DMS53 (cell line): ENCODE measurements at regions not wholly inside any gene's neighbourhood (a gene's known extent, or its start where the extent isn't known, plus 50 kb on each side); places are given as distances from the start of the nearest gene placed in this dataset.

Experiments used
- DNase-seq: peaks from one replicate; lab custom pipeline; 2025; lab: John Stamatoyannopoulos, UW

- DNase-seq = peak; percentile 72
Measured at GRCh38 chr18:22074282-22075070, 94.9 kb upstream of the GATA6 start.

GRCh38 chr18:22080035-22080434 lies 89.4 kb upstream of the GATA6 start:
- DNase-seq = no peak

GRCh38 chr18:22082408-22082807 lies 87.0 kb upstream of the GATA6 start:
- DNase-seq = no peak

- peak; percentile 66 for DNase-seq
Measured at GRCh38 chr18:22084547-22084946, 84.8 kb upstream of the GATA6 start.

- no peak for DNase-seq
Measured at GRCh38 chr18:22086973-22087372, 82.4 kb upstream of the GATA6 start.

GRCh38 chr18:22088029-22088428 lies 81.4 kb upstream of the GATA6 start:
- DNase-seq = no peak

GRCh38 chr18:22088996-22089640 lies 80.3 kb upstream of the GATA6 start:
- no peak for DNase-seq

- no peak for DNase-seq
Measured at GRCh38 chr18:22091341-22091740, 78.0 kb upstream of the GATA6 start.

GRCh38 chr18:22093731-22094357 lies 75.5 kb upstream of the GATA6 start:
- DNase-seq = no peak

- DNase-seq = no peak
Measured at GRCh38 chr18:22094358-22094734, 75.0 kb upstream of the GATA6 start.

GRCh38 chr18:22098563-22098989 lies 70.8 kb upstream of the GATA6 start:
- peak; percentile 86 for DNase-seq

- no peak for DNase-seq
Measured at GRCh38 chr18:22099925-22100324, 69.5 kb upstream of the GATA6 start.

GRCh38 chr18:22101731-22102130 lies 67.7 kb upstream of the GATA6 start:
- no peak for DNase-seq

- DNase-seq = no peak
Measured at GRCh38 chr18:22102953-22103646, 66.3 kb upstream of the GATA6 start.

- DNase-seq = no peak
Measured at GRCh38 chr18:22103647-22104031, 65.8 kb upstream of the GATA6 start.

GRCh38 chr18:22106536-22107292 lies 62.7 kb upstream of the GATA6 start:
- DNase-seq = no peak

- peak; percentile 52 for DNase-seq
Measured at GRCh38 chr18:22108674-22109073, 60.7 kb upstream of the GATA6 start.

- no peak for DNase-seq
Measured at GRCh38 chr18:22109535-22109934, 59.9 kb upstream of the GATA6 start.

GRCh38 chr18:22110461-22110924 lies 58.9 kb upstream of the GATA6 start:
- DNase-seq = peak; percentile 23

- no peak for DNase-seq
Measured at GRCh38 chr18:22112215-22112614, 57.2 kb upstream of the GATA6 start.

- DNase-seq = no peak
Measured at GRCh38 chr18:22113144-22113844, 56.1 kb upstream of the GATA6 start.
